ENCODE measurements at regions not wholly inside any gene's neighbourhood (a gene's known extent, or its start where the extent isn't known, plus 50 kb on each side); places are given as distances from the start of the nearest gene placed in this dataset.

DNA sequence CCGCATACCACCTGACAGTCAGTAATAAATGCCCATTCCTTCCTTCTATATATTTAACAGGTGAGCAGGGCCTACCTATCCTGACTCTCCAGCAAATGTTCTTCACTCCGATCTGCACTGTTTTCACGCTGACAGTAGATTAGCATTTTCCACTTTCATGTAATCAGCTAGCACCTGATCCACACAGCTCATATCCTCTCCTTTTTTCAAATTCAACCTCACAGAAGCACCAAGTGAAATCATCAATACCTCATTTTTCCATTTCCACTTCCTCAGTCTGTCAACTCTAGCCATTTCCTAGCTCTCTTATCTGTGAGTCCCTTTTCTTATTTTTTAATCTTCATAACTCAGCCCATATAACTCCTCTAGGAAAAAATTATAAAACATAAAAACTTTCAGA lies 402.8 kb downstream of the ZEB2 start:
- no peaks in the 10 kb centered on the region for H4K20me1 ChIP-seq (ENCODE audit: low read depth, low read length)
- H3K9me3 ChIP-seq (ENCODE audit: insufficient read depth, low read length), result no peaks in the 10 kb centered on the region
- H3F3A ChIP-seq (ENCODE audit: insufficient read depth), result no peaks in the 10 kb centered on the region
- no peak overlapping the region for H3K4me2 ChIP-seq (ENCODE audit: low read depth, low read length, poor library complexity, severe bottlenecking)
- TF ChIP-seq EZH2phosphoT487 (conservative IDR thresholded peaks at IDR 0.05; ENCODE audit: low read length), result no peak
- TF ChIP-seq, protein P1, sequence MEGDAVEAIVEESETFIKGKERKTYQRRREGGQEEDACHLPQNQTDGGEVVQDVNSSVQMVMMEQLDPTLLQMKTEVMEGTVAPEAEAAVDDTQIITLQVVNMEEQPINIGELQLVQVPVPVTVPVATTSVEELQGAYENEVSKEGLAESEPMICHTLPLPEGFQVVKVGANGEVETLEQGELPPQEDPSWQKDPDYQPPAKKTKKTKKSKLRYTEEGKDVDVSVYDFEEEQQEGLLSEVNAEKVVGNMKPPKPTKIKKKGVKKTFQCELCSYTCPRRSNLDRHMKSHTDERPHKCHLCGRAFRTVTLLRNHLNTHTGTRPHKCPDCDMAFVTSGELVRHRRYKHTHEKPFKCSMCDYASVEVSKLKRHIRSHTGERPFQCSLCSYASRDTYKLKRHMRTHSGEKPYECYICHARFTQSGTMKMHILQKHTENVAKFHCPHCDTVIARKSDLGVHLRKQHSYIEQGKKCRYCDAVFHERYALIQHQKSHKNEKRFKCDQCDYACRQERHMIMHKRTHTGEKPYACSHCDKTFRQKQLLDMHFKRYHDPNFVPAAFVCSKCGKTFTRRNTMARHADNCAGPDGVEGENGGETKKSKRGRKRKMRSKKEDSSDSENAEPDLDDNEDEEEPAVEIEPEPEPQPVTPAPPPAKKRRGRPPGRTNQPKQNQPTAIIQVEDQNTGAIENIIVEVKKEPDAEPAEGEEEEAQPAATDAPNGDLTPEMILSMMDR (IDR thresholded peaks at IDR 0.05; ENCODE audit: insufficient read depth, low read length, poor library complexity, severe bottlenecking), result no peak
- no peaks in the 10 kb centered on the region for H3K79me2 ChIP-seq (ENCODE audit: insufficient read depth, low read length)
- no peaks in the 10 kb centered on the region for H3K9me2 ChIP-seq (replicated peaks; ENCODE audit: insufficient read depth, low read length)
- no peaks in the 10 kb centered on the region for H3K36me3 ChIP-seq (ENCODE audit: low read length)
- H2AFZ ChIP-seq (ENCODE audit: low read depth, low read length, severe bottlenecking), result no peak overlapping the region
- no peak overlapping the region for H3K27ac ChIP-seq (ENCODE audit: low read depth, low read length)
- H3K27me3 ChIP-seq (ENCODE audit: low read length), result no peaks in the 10 kb centered on the region
- no peak overlapping the region for H3K9ac ChIP-seq (ENCODE audit: low read length)
- H3K4me3 ChIP-seq (ENCODE audit: insufficient read depth, low read length, poor library complexity, severe bottlenecking), result no peak overlapping the region

DNA sequence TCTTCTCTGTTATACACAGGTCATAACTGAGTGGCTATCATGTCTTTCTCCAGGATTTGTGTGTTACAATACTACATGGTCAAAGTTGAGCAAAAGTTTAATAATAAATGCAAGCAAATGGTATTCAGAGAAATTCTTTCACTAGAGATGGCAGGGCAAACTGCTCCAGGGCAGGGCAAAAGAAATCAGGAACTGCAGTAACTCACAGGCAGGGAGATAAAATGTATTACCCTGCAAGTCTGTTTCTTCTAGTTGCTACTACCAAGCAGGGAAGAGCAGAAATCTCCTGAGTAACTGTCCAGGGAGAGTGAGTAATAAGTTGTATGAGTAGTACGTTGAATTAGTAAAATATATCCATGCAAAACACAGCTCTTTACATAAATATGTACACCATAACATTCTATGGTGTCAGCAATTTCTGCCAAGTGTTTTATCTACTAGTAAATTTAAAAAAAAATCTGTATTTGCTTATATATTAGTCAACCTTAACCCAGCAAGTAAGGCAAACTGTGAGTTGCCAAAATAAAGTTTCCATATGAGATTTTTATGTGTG lies 404.1 kb downstream of the ZEB2 start:
- H3K4me3 ChIP-seq (ENCODE audit: insufficient read depth, low read length, poor library complexity, severe bottlenecking), result no peak overlapping the region
- H2AFZ ChIP-seq (ENCODE audit: low read depth, low read length, severe bottlenecking), result no peak overlapping the region
- H3K9me3 ChIP-seq (ENCODE audit: insufficient read depth, low read length), result no peaks in the 10 kb centered on the region
- no peaks in the 10 kb centered on the region for H3K9me2 ChIP-seq (replicated peaks; ENCODE audit: insufficient read depth, low read length)
- H3K79me2 ChIP-seq (ENCODE audit: insufficient read depth, low read length), result no peaks in the 10 kb centered on the region
- no peaks in the 10 kb centered on the region for H3K27me3 ChIP-seq (ENCODE audit: low read length)
- no peak overlapping the region for H3K4me2 ChIP-seq (ENCODE audit: low read depth, low read length, poor library complexity, severe bottlenecking)
- TF ChIP-seq, protein P1 (IDR thresholded peaks at IDR 0.05; ENCODE audit: insufficient read depth, low read length, poor library complexity, severe bottlenecking), result no peak
- no peak for TF ChIP-seq EZH2phosphoT487 (conservative IDR thresholded peaks at IDR 0.05; ENCODE audit: low read length)
- no peak overlapping the region for H3K9ac ChIP-seq (ENCODE audit: low read length)
- no peak overlapping the region for H3K27ac ChIP-seq (ENCODE audit: low read depth, low read length)
- H3K36me3 ChIP-seq (ENCODE audit: low read length), result no peaks in the 10 kb centered on the region
- no peaks in the 10 kb centered on the region for H3F3A ChIP-seq (ENCODE audit: insufficient read depth)
- H4K20me1 ChIP-seq (ENCODE audit: low read depth, low read length), result no peaks in the 10 kb centered on the region

DNA sequence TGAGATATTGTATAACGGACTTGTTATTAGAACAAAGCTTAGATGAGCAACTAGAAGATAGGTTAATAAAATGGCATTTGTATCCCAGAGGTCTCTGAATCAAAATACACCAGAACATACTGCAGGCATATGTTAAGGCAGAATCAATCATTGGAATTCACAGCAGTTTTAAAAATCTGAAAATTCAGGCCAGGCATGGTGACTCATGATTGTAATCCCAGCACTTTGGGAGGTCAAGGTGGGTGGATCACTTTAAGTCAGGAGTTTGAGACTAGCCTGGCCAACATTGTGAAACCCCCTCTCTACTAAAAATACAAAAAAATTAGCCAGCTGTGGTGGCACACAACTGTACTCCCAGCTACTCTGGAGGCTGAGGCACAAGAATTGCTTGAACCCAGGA lies 405.2 kb downstream of the ZEB2 start:
- Histone ChIP-seq H2AFZ (ENCODE audit: low read depth, low read length, severe bottlenecking) (no peak overlapping the region), H3K9ac (ENCODE audit: low read length) (no peak overlapping the region), H3F3A (ENCODE audit: insufficient read depth) (no peaks in the 10 kb centered on the region), H4K20me1 (ENCODE audit: low read depth, low read length) (no peaks in the 10 kb centered on the region), H3K9me2 (replicated peaks; ENCODE audit: insufficient read depth, low read length) (no peaks in the 10 kb centered on the region), H3K79me2 (ENCODE audit: insufficient read depth, low read length) (no peaks in the 10 kb centered on the region), H3K4me2 (ENCODE audit: low read depth, low read length, poor library complexity, severe bottlenecking) (no peak overlapping the region), H3K36me3 (ENCODE audit: low read length) (no peaks in the 10 kb centered on the region), H3K27me3 (ENCODE audit: low read length) (no peaks in the 10 kb centered on the region), H3K9me3 (ENCODE audit: insufficient read depth, low read length) (no peaks in the 10 kb centered on the region), H3K27ac (ENCODE audit: low read depth, low read length) (no peak overlapping the region), H3K4me3 (ENCODE audit: insufficient read depth, low read length, poor library complexity, severe bottlenecking) (no peak overlapping the region)
- TF ChIP-seq, protein P1 (IDR thresholded peaks at IDR 0.05; ENCODE audit: insufficient read depth, low read length, poor library complexity, severe bottlenecking), result no peak
- TF ChIP-seq EZH2phosphoT487 (conservative IDR thresholded peaks at IDR 0.05; ENCODE audit: low read length), result no peak

All from SU-DHL-6 (cell line).